Muscle layer of duodenum (tissue), 2 donors: ENCODE measurements at regions not wholly inside any gene's neighbourhood (a gene's known extent, or its start where the extent isn't known, plus 50 kb on each side); places are given as distances from the start of the nearest gene placed in this dataset.
A peak's percentile ranks its signal among the peaks of the same experiment; 100 is the strongest.
"Not testable (repeated sequence)": the region's sequence is repeated elsewhere in the genome, so short reads cannot be mapped to it uniquely, and the experiment has no call there.

ENCODE experiments used
- H3K27ac ChIP-seq: one replicate; pipeline ENCODE4 v1.7.0; 2013; ENCODE audit warnings: mild to moderate bottlenecking, low read length
- H3K27me3 ChIP-seq: one replicate; pipeline ENCODE4 v1.7.0; 2013; ENCODE audit warnings: low read depth, mild to moderate bottlenecking, control low read depth, low read length
- H3K36me3 ChIP-seq, 2 donors: one replicate each; pipeline ENCODE4 v1.7.0; 2013; ENCODE audit warnings: low read length in 2 of 2, control low read depth in 1 of 2, mild to moderate bottlenecking in 1 of 2; ENCODE audit not compliant: insufficient read depth in 2 of 2, control insufficient read depth in 1 of 2
- H3K4me1 ChIP-seq, 2 donors: one replicate each; pipeline ENCODE4 v1.7.0; 2013; ENCODE audit warnings: low read length in 2 of 2, mild to moderate bottlenecking in 2 of 2, control low read depth in 1 of 2, moderate library complexity in 1 of 2; ENCODE audit not compliant: insufficient read depth in 2 of 2, control insufficient read depth in 1 of 2
- H3K4me3 ChIP-seq, 2 donors: one replicate each; pipeline ENCODE4 v1.7.0; 2013; ENCODE audit warnings: low read length in 2 of 2, low read depth in 1 of 2, mild to moderate bottlenecking in 1 of 2
- H3K9me3 ChIP-seq, 2 donors: one replicate each; pipeline ENCODE4 v1.7.0; 2013; ENCODE audit warnings: low read length in 2 of 2, control low read depth in 1 of 2, mild to moderate bottlenecking in 1 of 2; ENCODE audit not compliant: control insufficient read depth in 1 of 2
- donor health status: healthy.

DNA sequence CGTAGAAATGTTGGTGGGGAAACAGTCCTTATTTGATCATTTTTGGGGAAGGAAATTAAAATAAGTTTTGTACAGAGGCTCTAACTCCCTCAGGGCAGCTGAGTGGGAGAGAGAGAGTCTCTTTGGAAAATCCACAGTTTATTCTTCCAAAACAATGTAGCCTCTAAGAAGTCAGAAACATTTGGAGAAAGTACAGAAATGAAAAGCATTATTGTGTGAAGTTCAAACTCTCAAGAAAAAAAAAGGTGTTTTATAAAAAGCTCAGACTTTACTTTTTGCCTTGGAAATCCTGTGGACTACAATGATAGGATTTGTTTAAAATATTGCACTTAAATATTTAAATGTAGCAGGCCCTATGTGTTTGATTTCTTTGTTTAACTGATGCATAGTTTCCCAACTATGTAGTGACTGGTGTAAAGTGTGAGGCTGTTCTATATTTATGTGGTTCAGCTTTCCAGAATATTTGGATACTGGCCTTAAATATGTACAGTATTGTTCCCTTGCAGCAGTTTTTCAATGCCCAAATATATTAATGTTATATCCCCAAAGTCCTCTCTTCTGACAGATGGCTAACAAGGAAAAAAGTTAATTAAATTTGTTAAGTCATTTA lies 82.0 kb upstream of the OTOGL start:
- H3K4me1 ChIP-seq: peaks cover 0 to 10% of the 10 kb centered on the region in 2 donors
- H3K27ac ChIP-seq: peak overlapping the region; percentile 66
- H3K4me3 ChIP-seq: no peak overlapping the region
- H3K9me3 ChIP-seq: no peaks in the 10 kb centered on the region
- H3K27me3 ChIP-seq: no peaks in the 10 kb centered on the region
- no peaks in the 10 kb centered on the region for H3K36me3 ChIP-seq

- H3K4me3 ChIP-seq: no peak overlapping the region
- peak overlapping the region; percentile 16 for H3K27ac ChIP-seq
- H3K27me3 ChIP-seq: no peaks in the 10 kb centered on the region
- no peaks in the 10 kb centered on the region for H3K9me3 ChIP-seq
- peaks cover 0 to 10% of the 10 kb centered on the region in 2 donors for H3K4me1 ChIP-seq
- no peaks in the 10 kb centered on the region for H3K36me3 ChIP-seq
These were observed 81.8 kb upstream of the PPP1R12A start for GRCh38 chr12:80016684-80017083.

GRCh38 chr12:80015660-80016059 lies 80.8 kb upstream of the PPP1R12A start:
- H3K4me1 ChIP-seq: peaks cover 0 to 10% of the 10 kb centered on the region in 2 donors
- H3K9me3 ChIP-seq: no peaks in the 10 kb centered on the region
- H3K4me3 ChIP-seq: no peak overlapping the region
- no peak overlapping the region for H3K27ac ChIP-seq
- H3K27me3 ChIP-seq: no peaks in the 10 kb centered on the region
- H3K36me3 ChIP-seq: no peaks in the 10 kb centered on the region

GRCh38 chr12:80003744-80004143 lies 68.8 kb upstream of the PPP1R12A start:
- not testable (repeated sequence) for H3K9me3 ChIP-seq, H3K36me3 ChIP-seq, H3K27me3 ChIP-seq, H3K4me3 ChIP-seq, H3K27ac ChIP-seq, H3K4me1 ChIP-seq

DNA sequence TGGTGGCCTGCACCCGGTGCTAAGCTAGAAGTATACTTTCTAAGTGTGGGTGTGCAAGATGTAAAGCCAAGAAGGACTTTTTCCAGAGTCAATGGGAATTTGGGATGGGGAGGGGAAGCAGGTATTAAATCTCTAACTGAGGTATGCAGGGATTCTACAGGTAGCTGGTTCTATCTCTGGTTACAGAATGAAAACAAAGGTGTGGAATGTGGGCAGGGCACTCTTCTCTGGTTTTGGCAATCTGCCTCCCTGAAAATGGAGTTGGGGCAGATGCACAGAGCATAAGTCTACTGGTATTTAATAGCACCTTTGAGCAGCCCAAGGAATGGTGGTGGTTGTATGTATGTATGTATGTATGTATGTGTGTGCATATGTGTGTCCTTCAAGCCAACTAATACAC lies 66.7 kb upstream of the PPP1R12A start:
- no peaks in the 10 kb centered on the region for H3K36me3 ChIP-seq
- H3K4me1 ChIP-seq: peaks cover 0 to 19% of the 10 kb centered on the region in 2 donors
- H3K27ac ChIP-seq: no peak overlapping the region
- no peaks in the 10 kb centered on the region for H3K27me3 ChIP-seq
- no peaks in the 10 kb centered on the region for H3K9me3 ChIP-seq
- H3K4me3 ChIP-seq: no peak overlapping the region

GRCh38 chr12:80000831-80001230 lies 65.9 kb upstream of the PPP1R12A start:
- H3K9me3 ChIP-seq: no peaks in the 10 kb centered on the region
- H3K4me3 ChIP-seq: no peak overlapping the region
- no peak overlapping the region for H3K27ac ChIP-seq
- peaks cover 0 to 22% of the 10 kb centered on the region in 2 donors for H3K4me1 ChIP-seq
- H3K27me3 ChIP-seq: no peaks in the 10 kb centered on the region
- H3K36me3 ChIP-seq: no peaks in the 10 kb centered on the region

GRCh38 chr12:79998554-79998953 lies 63.7 kb upstream of the PPP1R12A start:
- Histone ChIP-seq H3K27ac (peak overlapping the region; percentile 16), H3K4me3 (no peak overlapping the region), H3K27me3 (no peaks in the 10 kb centered on the region), H3K36me3 (no peaks in the 10 kb centered on the region), H3K4me1 (peaks cover 0 to 22% of the 10 kb centered on the region in 2 donors), H3K9me3 (no peaks in the 10 kb centered on the region)

DNA sequence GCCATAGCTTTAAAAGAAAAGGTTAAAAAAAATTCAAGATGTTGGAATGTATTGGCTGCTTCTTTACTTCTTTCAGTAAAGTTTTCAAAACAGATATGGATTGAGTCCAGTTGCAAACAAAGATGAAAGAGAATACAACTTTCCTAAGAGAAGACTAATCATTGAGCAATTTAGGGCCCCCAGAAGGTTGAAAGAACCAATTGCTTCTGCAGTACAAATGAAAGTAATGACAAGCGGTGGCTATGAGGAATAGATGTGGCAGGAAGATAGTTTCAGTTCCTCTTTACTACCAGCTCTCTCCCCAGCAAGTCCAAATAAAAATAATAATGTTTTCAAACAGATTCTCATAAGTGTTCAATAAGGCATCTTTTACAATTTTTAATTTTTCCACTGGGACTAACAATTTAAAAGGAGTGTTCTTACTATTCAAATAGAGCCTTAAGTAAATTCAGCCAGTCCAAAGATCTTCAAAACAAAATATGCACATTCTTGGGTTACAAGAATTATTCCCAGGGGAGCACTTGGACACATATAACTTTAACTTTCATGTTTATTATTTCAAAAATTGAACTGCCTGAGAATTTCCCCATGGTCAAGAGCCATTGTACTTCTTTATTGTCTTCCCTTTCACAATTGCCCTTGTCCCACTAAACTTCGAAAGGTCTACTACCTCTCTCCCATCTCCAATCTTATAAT lies 62.3 kb upstream of the PPP1R12A start:
- Histone ChIP-seq H3K9me3 (no peaks in the 10 kb centered on the region), H3K4me1 (peaks cover 0 to 22% of the 10 kb centered on the region in 2 donors), H3K4me3 (no peak overlapping the region), H3K27me3 (no peaks in the 10 kb centered on the region), H3K27ac (no peak overlapping the region), H3K36me3 (no peaks in the 10 kb centered on the region)

- H3K36me3 ChIP-seq, H3K27ac ChIP-seq, H3K9me3 ChIP-seq, H3K27me3 ChIP-seq, H3K4me3 ChIP-seq: not testable (repeated sequence)
- H3K4me1 ChIP-seq: peaks cover 0 to 22% of the 10 kb centered on the region in 2 donors
These were observed 60.6 kb upstream of the PPP1R12A start for GRCh38 chr12:79995385-79996084.

- Histone ChIP-seq H3K36me3 (no peaks in the 10 kb centered on the region), H3K9me3 (no peaks in the 10 kb centered on the region), H3K4me3 (no peak overlapping the region), H3K27ac (no peak overlapping the region), H3K27me3 (no peaks in the 10 kb centered on the region), H3K4me1 (peaks cover 0 to 18% of the 10 kb centered on the region in 2 donors)
These were observed 58.4 kb upstream of the PPP1R12A start for GRCh38 chr12:79993106-79993862.

- Histone ChIP-seq H3K27ac (no peak overlapping the region), H3K4me3 (no peak overlapping the region), H3K9me3 (no peaks in the 10 kb centered on the region), H3K36me3 (no peaks in the 10 kb centered on the region), H3K4me1 (peaks cover 0 to 3% of the 10 kb centered on the region in 2 donors), H3K27me3 (no peaks in the 10 kb centered on the region)
These were observed 56.7 kb upstream of the PPP1R12A start for GRCh38 chr12:79991586-79991985.
